A673 (cell line): ENCODE measurements at regions not wholly inside any gene's neighbourhood (a gene's known extent, or its start where the extent isn't known, plus 50 kb on each side); places are given as distances from the start of the nearest gene placed in this dataset.

Experiments used
- BruUV-seq: library from RNA; stranded (reverse); fragments of 400-500 nt; replicated peaks from 2 replicates; lab custom pipeline; 2021; lab: Mats Ljungman, UMichigan
- CTCF ChIA-PET: fragments of 300-600 bp; sonication (Branson Sonifier 250); formaldehyde crosslinking; loops from one replicate; lab custom pipeline; 2022; ENCODE audit warnings: antibody characterized with exemption; lab: Charles Lee
- POLR2A ChIA-PET: fragments of 300-600 bp; sonication (Branson Sonifier 250); formaldehyde crosslinking; loops from one replicate; lab custom pipeline; 2022; ENCODE audit warnings: antibody characterized with exemption; ENCODE audit not compliant: low non-redundant PET; lab: Charles Lee
- DNase-seq: peaks from one replicate; pipeline ENCODE4 v3.0.0-alpha.2; 2015; ENCODE audit warnings: low spot score
- H3K27ac ChIP-seq: fragments of 200-600 bp; sonication (generic); 2 replicates; pipeline ENCODE4 v1.5.1; 2016; ENCODE audit warnings: mixed run types, low read depth, mild to moderate bottlenecking, mixed read lengths, antibody characterized with exemption, low read length; ENCODE audit not compliant: poor library complexity, severe bottlenecking
- H3K27me3 ChIP-seq: fragments of 200-600 bp; sonication (generic); replicated peaks from 2 replicates; pipeline ENCODE4 v1.6.1; 2017; ENCODE audit warnings: mixed run types, low read depth, mild to moderate bottlenecking, mixed read lengths, antibody characterized with exemption, low read length; ENCODE audit not compliant: insufficient read depth, poor library complexity
- H3K36me3 ChIP-seq: fragments of 200-600 bp; sonication (generic); 2 replicates; pipeline ENCODE4 v1.6.1; 2016; ENCODE audit warnings: mixed run types, mild to moderate bottlenecking, mixed read lengths, antibody characterized with exemption, low read length; ENCODE audit not compliant: insufficient read depth, poor library complexity, severe bottlenecking
- H3K4me1 ChIP-seq: fragments of 200-600 bp; sonication (generic); 2 replicates; pipeline ENCODE4 v1.6.1; 2017; ENCODE audit warnings: mixed run types, mild to moderate bottlenecking, mixed read lengths, antibody characterized with exemption, low read length; ENCODE audit not compliant: insufficient read depth, poor library complexity, severe bottlenecking
- H3K4me3 ChIP-seq: fragments of 200-600 bp; sonication (generic); 2 replicates; pipeline ENCODE4 v1.5.1; 2016; ENCODE audit warnings: low read depth, mixed run types, mild to moderate bottlenecking, mixed read lengths, low read length; ENCODE audit not compliant: poor library complexity, severe bottlenecking
- H3K9me3 ChIP-seq: fragments of 200-600 bp; sonication (generic); 2 replicates; pipeline ENCODE4 v1.6.1; 2016; ENCODE audit warnings: mixed run types, low read depth, mild to moderate bottlenecking, mixed read lengths, antibody characterized with exemption, low read length; ENCODE audit not compliant: poor library complexity, severe bottlenecking
- EZH2 ChIP-seq: fragments of 200-600 bp; sonication (generic); IDR thresholded peaks from 2 replicates; pipeline ENCODE4 v1.6.1; 2017; ENCODE audit warnings: borderline replicate concordance, low read depth, mild to moderate bottlenecking, mixed read lengths, antibody characterized with exemption, low read length; ENCODE audit not compliant: poor library complexity, severe bottlenecking
- intact Hi-C: fragments of 100-400 bp; cut with micrococcal nuclease; formaldehyde crosslinking; loops from one replicate; pipeline ENCODE4 v1.10.0; 2022; ENCODE audit not compliant: unreplicated experiment
- TF ChIP-seq, protein P1 (sequence below): fragments of 300-800, 200-600 bp; sonication (generic); conservative IDR thresholded peaks from 2 replicates; pipeline ENCODE4 v1.5.1; 2017; ENCODE audit warnings: low read depth, mild to moderate bottlenecking, antibody characterized with exemption, low read length, moderate library complexity, mixed read lengths

DNA sequence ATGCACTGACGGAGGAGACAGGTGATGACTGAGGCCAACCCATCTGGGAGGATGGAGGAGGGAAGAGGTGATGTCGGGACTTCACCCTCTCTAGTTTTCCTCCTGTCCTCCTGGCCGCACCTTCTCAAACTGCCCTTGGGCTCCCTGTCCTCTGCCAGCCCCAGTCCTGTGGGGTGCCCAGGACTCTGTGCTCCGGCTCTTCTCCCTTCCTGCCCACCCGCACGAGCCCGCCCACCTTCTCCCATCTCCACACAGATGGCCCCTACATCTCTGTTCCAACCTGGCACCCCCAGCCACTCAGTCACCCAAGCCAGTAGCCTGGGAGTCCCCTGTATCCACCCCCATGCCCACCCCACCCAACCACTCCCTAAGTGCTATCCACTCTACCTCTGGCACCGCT is 206.7 kb upstream of the LINGO1 start:
- POLR2A ChIA-PET: no interaction called here
- H3K9me3 ChIP-seq: no peaks in the 10 kb centered on the region
- H3K27me3 ChIP-seq: no peaks in the 10 kb centered on the region
- no peak overlapping the region for H3K4me3 ChIP-seq
- no peaks in the 10 kb centered on the region for H3K4me1 ChIP-seq
- intact Hi-C loops: no loop called here
- no peaks in the 10 kb centered on the region for H3K36me3 ChIP-seq
- CTCF ChIA-PET: no interaction called here
- TF ChIP-seq EZH2: no peak
- TF ChIP-seq, protein P1, sequence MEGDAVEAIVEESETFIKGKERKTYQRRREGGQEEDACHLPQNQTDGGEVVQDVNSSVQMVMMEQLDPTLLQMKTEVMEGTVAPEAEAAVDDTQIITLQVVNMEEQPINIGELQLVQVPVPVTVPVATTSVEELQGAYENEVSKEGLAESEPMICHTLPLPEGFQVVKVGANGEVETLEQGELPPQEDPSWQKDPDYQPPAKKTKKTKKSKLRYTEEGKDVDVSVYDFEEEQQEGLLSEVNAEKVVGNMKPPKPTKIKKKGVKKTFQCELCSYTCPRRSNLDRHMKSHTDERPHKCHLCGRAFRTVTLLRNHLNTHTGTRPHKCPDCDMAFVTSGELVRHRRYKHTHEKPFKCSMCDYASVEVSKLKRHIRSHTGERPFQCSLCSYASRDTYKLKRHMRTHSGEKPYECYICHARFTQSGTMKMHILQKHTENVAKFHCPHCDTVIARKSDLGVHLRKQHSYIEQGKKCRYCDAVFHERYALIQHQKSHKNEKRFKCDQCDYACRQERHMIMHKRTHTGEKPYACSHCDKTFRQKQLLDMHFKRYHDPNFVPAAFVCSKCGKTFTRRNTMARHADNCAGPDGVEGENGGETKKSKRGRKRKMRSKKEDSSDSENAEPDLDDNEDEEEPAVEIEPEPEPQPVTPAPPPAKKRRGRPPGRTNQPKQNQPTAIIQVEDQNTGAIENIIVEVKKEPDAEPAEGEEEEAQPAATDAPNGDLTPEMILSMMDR: no peak
- H3K27ac ChIP-seq: no peak overlapping the region
- DNase-seq: no peak
- BruUV-seq: no TSS peak

DNA sequence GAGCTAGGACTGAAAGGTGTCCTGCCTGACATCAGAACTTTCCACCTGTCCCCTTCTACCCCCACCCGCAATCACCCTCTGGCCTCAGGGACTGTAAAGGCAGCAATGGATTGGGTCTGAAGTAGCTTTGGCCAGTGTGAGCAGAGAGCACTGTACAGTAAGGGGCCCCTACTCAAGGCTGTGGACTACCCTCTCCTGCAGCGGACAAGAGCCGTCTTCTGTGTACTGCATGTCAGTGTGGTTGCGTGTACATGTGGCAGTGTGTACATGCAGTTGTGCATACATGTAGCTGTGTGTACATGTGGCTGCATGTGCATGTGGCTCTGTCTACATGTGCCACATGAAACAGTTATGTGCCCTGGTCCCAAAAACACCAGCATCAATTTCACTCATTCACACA is 205.9 kb upstream of the LINGO1 start:
- H3K4me1 ChIP-seq: no peaks in the 10 kb centered on the region
- no peaks in the 10 kb centered on the region for H3K36me3 ChIP-seq
- no peak for DNase-seq
- intact Hi-C loops: no loop called here
- BruUV-seq: no TSS peak
- TF ChIP-seq, protein P1: no peak
- TF ChIP-seq EZH2: no peak
- no peak overlapping the region for H3K27ac ChIP-seq
- ChIA-PET POLR2A (no interaction called here), CTCF (interaction anchor here (0.6 kb wide), 1 partner anchor 28 kb away, joined by 10 read pairs; no protein-coding TSS in a partner anchor)
- no peak overlapping the region for H3K4me3 ChIP-seq
- H3K9me3 ChIP-seq: no peaks in the 10 kb centered on the region
- H3K27me3 ChIP-seq: no peaks in the 10 kb centered on the region

DNA sequence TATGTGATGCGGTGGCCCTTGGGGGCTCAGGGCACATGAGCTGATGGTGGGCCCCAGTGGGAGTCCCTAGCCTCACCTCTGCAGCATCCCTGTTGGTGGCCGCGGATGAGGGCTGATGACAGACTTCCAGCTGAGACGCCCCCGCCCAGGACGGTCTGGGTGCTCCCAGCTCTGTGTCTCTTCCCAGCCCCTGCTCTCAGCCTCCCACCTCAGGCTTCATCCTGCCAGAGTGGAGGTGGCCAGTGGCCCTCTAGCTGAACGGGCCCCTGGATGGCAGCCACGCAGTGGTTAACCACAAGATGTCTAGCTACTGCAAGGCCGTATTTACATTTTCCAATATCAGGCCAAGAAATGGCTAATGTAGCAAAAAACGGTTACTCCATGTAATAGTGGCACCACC is 205.3 kb upstream of the LINGO1 start:
- H3K27me3 ChIP-seq: no peaks in the 10 kb centered on the region
- DNase-seq: no peak
- TF ChIP-seq, protein P1: no peak
- no peak for TF ChIP-seq EZH2
- CTCF ChIA-PET: interaction anchor here (0.6 kb wide), 1 partner anchor 29 kb away, joined by 10 read pairs; no protein-coding TSS in a partner anchor
- H3K4me3 ChIP-seq: no peak overlapping the region
- no peaks in the 10 kb centered on the region for H3K9me3 ChIP-seq
- POLR2A ChIA-PET: no interaction called here
- H3K27ac ChIP-seq: no peak overlapping the region
- no peaks in the 10 kb centered on the region for H3K4me1 ChIP-seq
- intact Hi-C loops: no loop called here
- no TSS peak for BruUV-seq
- H3K36me3 ChIP-seq: no peaks in the 10 kb centered on the region
